GM19023 (cell line): ENCODE measurements at regions not wholly inside any gene's neighbourhood (a gene's known extent, or its start where the extent isn't known, plus 50 kb on each side); places are given as distances from the start of the nearest gene placed in this dataset.
"Not testable (repeated sequence)": the region's sequence is repeated elsewhere in the genome, so short reads cannot be mapped to it uniquely, and the experiment has no call there.

ENCODE experiments used
- ATAC-seq: cut with Tn5 transposase; IDR thresholded peaks from one replicate; pipeline ENCODE4 v1.9.1; 2021; ENCODE audit warnings: mild to moderate bottlenecking, moderate library complexity; ENCODE audit not compliant: unreplicated experiment

GRCh38 chr12:60184096-60184495 lies 588.3 kb downstream of the SLC16A7 start:
- ATAC-seq: no peak

GRCh38 chr12:60185060-60185459 lies 589.2 kb downstream of the SLC16A7 start:
- no peak for ATAC-seq

GRCh38 chr12:60191271-60191670 lies 595.4 kb downstream of the SLC16A7 start:
- no peak for ATAC-seq

GRCh38 chr12:60191676-60192359 lies 596.0 kb downstream of the SLC16A7 start:
- ATAC-seq: no peak

- no peak for ATAC-seq
These were observed 598.8 kb downstream of the SLC16A7 start for GRCh38 chr12:60194678-60195077.

- ATAC-seq: no peak
These were observed 599.7 kb downstream of the SLC16A7 start for GRCh38 chr12:60195483-60195882.

- ATAC-seq: no peak
These were observed 600.5 kb downstream of the SLC16A7 start for GRCh38 chr12:60196366-60196765.

- ATAC-seq: no peak
These were observed 601.8 kb downstream of the SLC16A7 start for GRCh38 chr12:60197589-60197988.

- ATAC-seq: no peak
These were observed 606.1 kb downstream of the SLC16A7 start for GRCh38 chr12:60201891-60202290.

GRCh38 chr12:60205500-60205899 lies 609.7 kb downstream of the SLC16A7 start:
- no peak for ATAC-seq

- ATAC-seq: no peak
These were observed 613.7 kb downstream of the SLC16A7 start for GRCh38 chr12:60209521-60209920.

GRCh38 chr12:60209933-60210332 lies 614.1 kb downstream of the SLC16A7 start:
- ATAC-seq: no peak

- ATAC-seq: no peak
These were observed 614.9 kb downstream of the SLC16A7 start for GRCh38 chr12:60210756-60211155.

- no peak for ATAC-seq
These were observed 615.4 kb downstream of the SLC16A7 start for GRCh38 chr12:60211244-60211643.

- no peak for ATAC-seq
These were observed 616.6 kb downstream of the SLC16A7 start for GRCh38 chr12:60212159-60213000.

GRCh38 chr12:60213272-60213671 lies 617.4 kb downstream of the SLC16A7 start:
- ATAC-seq: not testable (repeated sequence)

- ATAC-seq: no peak
These were observed 620.4 kb downstream of the SLC16A7 start for GRCh38 chr12:60216226-60216625.

GRCh38 chr12:60223242-60223641 lies 627.4 kb downstream of the SLC16A7 start:
- ATAC-seq: no peak

- ATAC-seq: no peak
These were observed 629.6 kb downstream of the SLC16A7 start for GRCh38 chr12:60225216-60226000.

GRCh38 chr12:60227916-60228315 lies 632.1 kb downstream of the SLC16A7 start:
- ATAC-seq: no peak

GRCh38 chr12:60230056-60230455 lies 634.2 kb downstream of the SLC16A7 start:
- ATAC-seq: no peak
